ENCODE measurements at regions not wholly inside any gene's neighbourhood (a gene's known extent, or its start where the extent isn't known, plus 50 kb on each side); places are given as distances from the start of the nearest gene placed in this dataset.

DNA sequence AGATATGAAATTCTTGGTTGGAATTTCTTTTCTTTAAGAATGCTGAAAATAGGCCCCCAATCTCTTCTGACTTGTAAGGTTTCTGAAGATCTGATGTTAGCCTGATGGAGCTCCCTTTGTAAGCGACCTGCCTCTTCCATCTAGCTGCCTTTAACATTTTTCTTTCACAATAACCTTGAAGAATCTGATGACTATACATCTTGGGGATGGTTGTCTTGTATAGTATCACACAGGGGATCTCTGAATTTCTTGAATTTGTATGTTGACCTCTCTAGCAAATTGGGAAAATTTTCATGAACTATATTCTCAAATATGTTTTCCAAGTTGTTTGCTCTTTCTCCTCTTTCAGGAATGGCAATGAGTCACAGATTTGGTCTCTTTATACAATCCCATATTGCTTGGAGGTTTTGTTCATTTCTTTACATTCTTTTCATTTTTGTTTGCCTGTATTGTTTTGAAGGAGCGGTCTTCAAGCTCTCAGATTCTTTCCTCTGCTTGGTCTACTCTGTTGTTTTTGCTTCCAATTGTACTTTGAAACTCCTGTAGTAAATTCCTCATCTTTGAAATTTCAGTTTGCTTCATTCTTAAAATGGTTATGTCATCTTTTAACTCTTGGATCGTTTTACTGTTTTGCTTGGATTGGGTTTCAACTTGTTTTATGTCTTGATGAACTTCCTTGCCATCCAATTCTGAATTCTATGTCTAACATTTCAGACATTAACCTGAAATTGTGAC lies 245.2 kb upstream of the TARS1 start:
- Histone ChIP-seq H3K4me3 (no peak overlapping the region), H3K27me3 (no peaks in the 10 kb centered on the region), H3K9me3 (no peaks in the 10 kb centered on the region), H3K36me3 (no peaks in the 10 kb centered on the region), H3K4me1 (no peaks in the 10 kb centered on the region), H3K27ac (replicated peaks in 1 of 4) (no peak overlapping the region)
- WGBS: 62% methylated on average over 3 of the region's 3 CpGs
- intact Hi-C loops (cut with DNase I): no loop called here
- TF ChIP-seq POLR2AphosphoS5 (IDR thresholded peaks at IDR 0.05) (no peak), EP300 (IDR thresholded peaks at IDR 0.05) (no peak), POLR2A (IDR thresholded peaks at IDR 0.05; ENCODE audit: low read depth) (no peak)
- TF ChIP-seq, protein P1, sequence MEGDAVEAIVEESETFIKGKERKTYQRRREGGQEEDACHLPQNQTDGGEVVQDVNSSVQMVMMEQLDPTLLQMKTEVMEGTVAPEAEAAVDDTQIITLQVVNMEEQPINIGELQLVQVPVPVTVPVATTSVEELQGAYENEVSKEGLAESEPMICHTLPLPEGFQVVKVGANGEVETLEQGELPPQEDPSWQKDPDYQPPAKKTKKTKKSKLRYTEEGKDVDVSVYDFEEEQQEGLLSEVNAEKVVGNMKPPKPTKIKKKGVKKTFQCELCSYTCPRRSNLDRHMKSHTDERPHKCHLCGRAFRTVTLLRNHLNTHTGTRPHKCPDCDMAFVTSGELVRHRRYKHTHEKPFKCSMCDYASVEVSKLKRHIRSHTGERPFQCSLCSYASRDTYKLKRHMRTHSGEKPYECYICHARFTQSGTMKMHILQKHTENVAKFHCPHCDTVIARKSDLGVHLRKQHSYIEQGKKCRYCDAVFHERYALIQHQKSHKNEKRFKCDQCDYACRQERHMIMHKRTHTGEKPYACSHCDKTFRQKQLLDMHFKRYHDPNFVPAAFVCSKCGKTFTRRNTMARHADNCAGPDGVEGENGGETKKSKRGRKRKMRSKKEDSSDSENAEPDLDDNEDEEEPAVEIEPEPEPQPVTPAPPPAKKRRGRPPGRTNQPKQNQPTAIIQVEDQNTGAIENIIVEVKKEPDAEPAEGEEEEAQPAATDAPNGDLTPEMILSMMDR (IDR thresholded peaks at IDR 0.05): no peak
- DNase-seq (ENCODE audit: extremely low spot score): no peak

- DNase-seq (ENCODE audit: extremely low spot score): no peak
- no peaks in the 10 kb centered on the region for H3K27me3 ChIP-seq
- no peak for TF ChIP-seq POLR2A (IDR thresholded peaks at IDR 0.05; ENCODE audit: low read depth)
- no peak for TF ChIP-seq POLR2AphosphoS5 (IDR thresholded peaks at IDR 0.05)
- no peak for TF ChIP-seq EP300 (IDR thresholded peaks at IDR 0.05)
- TF ChIP-seq, protein P1 (IDR thresholded peaks at IDR 0.05): no peak
- no peaks in the 10 kb centered on the region for H3K36me3 ChIP-seq
- intact Hi-C loops (cut with DNase I): no loop called here
- H3K27ac ChIP-seq (replicated peaks in 1 of 4): no peak overlapping the region
- no peaks in the 10 kb centered on the region for H3K9me3 ChIP-seq
- WGBS: 86% methylated on average over 4 of the region's 4 CpGs
- no peak overlapping the region for H3K4me3 ChIP-seq
- no peaks in the 10 kb centered on the region for H3K4me1 ChIP-seq
Observed at GRCh38 chr5:33198836-33199235, 241.9 kb upstream of the TARS1 start.

DNA sequence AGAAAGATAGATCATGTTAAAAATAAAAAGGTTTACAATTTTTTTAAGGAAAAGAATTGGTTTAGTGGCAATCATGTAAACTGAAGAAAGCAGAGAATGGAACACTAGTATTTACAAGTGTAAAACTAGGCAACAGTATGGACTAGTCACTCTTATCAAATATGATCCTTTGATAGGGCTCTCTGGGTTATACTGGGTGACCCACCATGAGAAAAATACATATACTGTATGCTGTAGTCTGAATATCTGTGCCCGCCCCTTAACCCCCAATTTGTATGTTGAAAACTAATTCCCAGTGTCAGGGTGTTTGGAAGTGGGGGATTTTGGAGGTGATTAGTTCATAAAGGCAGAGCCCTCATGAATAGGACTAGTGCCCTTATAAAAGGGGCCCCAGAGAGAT lies 236.8 kb upstream of the TARS1 start:
- no peaks in the 10 kb centered on the region for H3K9me3 ChIP-seq
- TF ChIP-seq POLR2AphosphoS5 (IDR thresholded peaks at IDR 0.05) (no peak), EP300 (IDR thresholded peaks at IDR 0.05) (no peak), POLR2A (IDR thresholded peaks at IDR 0.05; ENCODE audit: low read depth) (no peak)
- TF ChIP-seq, protein P1 (IDR thresholded peaks at IDR 0.05): no peak
- H3K27me3 ChIP-seq: no peaks in the 10 kb centered on the region
- WGBS: 79% methylated on average over 1 of the region's 1 CpG
- H3K27ac ChIP-seq (replicated peaks in 1 of 4): no peak overlapping the region
- no peak for DNase-seq (ENCODE audit: extremely low spot score)
- no peaks in the 10 kb centered on the region for H3K36me3 ChIP-seq
- intact Hi-C loops (cut with DNase I): no loop called here
- no peak overlapping the region for H3K4me3 ChIP-seq
- H3K4me1 ChIP-seq: peaks cover 10 to 14% (median 11%) of the 10 kb centered on the region in 4 donors

DNA sequence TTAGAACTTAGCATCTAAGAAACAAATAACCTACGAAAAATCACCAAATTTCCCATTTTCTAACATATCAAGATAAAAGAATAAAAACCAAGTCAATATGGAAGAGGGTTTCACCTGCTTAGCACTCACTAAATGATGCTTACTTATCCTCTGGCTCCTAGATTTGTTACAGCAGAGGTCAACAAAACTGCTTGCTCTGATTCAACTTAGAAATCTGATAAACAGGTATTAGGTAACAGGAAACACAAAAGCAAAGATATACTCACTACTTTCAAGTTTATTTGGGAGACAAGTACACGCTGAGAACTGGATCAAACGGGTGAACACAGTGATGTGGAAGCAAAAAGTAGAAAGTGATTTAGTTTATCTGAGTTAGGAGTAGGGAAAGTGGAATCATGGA lies 235.7 kb upstream of the TARS1 start:
- Histone ChIP-seq H3K27ac (replicated peaks in 1 of 4) (no peak overlapping the region), H3K4me3 (no peak overlapping the region), H3K4me1 (peaks cover 10 to 14% (median 11%) of the 10 kb centered on the region in 4 donors), H3K27me3 (no peaks in the 10 kb centered on the region), H3K9me3 (no peaks in the 10 kb centered on the region), H3K36me3 (no peaks in the 10 kb centered on the region)
- intact Hi-C loops (cut with DNase I): no loop called here
- no peak for DNase-seq (ENCODE audit: extremely low spot score)
- WGBS: 74% methylated on average over 3 of the region's 3 CpGs
- no peak for TF ChIP-seq EP300 (IDR thresholded peaks at IDR 0.05)
- no peak for TF ChIP-seq POLR2AphosphoS5 (IDR thresholded peaks at IDR 0.05)
- TF ChIP-seq POLR2A (IDR thresholded peaks at IDR 0.05; ENCODE audit: low read depth): no peak
- TF ChIP-seq, protein P1 (IDR thresholded peaks at IDR 0.05): no peak

Data from esophagus muscularis mucosa (tissue), 4 donors.